GM21360 (cell line): ENCODE measurements at regions not wholly inside any gene's neighbourhood (a gene's known extent, or its start where the extent isn't known, plus 50 kb on each side); places are given as distances from the start of the nearest gene placed in this dataset.

Source experiments
- ATAC-seq: cut with Tn5 transposase; IDR thresholded peaks from one replicate; pipeline ENCODE4 v1.9.1; 2021; ENCODE audit warnings: mild to moderate bottlenecking, moderate library complexity; ENCODE audit not compliant: unreplicated experiment

- no peak for ATAC-seq
These were observed 637.5 kb downstream of the NPHP4 start for GRCh38 chr1:5354681-5355080.

GRCh38 chr1:5351366-5351765 is 640.9 kb downstream of the NPHP4 start:
- ATAC-seq: no peak

GRCh38 chr1:5349526-5349925 is 642.7 kb downstream of the NPHP4 start:
- ATAC-seq: no peak

- no peak for ATAC-seq
These were observed 643.3 kb downstream of the NPHP4 start for GRCh38 chr1:5348732-5349465.

- no peak for ATAC-seq
These were observed 644.5 kb downstream of the NPHP4 start for GRCh38 chr1:5347726-5348125.

GRCh38 chr1:5345556-5345955 is 646.7 kb downstream of the NPHP4 start:
- ATAC-seq: no peak

GRCh38 chr1:5343256-5344020 is 648.8 kb downstream of the NPHP4 start:
- ATAC-seq: no peak

GRCh38 chr1:5342830-5343229 is 649.4 kb downstream of the NPHP4 start:
- no peak for ATAC-seq

- ATAC-seq: no peak
These were observed 650.1 kb downstream of the NPHP4 start for GRCh38 chr1:5342172-5342571.

- no peak for ATAC-seq
These were observed 650.8 kb downstream of the NPHP4 start for GRCh38 chr1:5341471-5341870.

GRCh38 chr1:5340560-5341130 is 651.6 kb downstream of the NPHP4 start:
- ATAC-seq: no peak

GRCh38 chr1:5338466-5338865 is 653.8 kb downstream of the NPHP4 start:
- ATAC-seq: no peak

GRCh38 chr1:5333291-5333690 is 658.9 kb downstream of the NPHP4 start:
- no peak for ATAC-seq

- ATAC-seq: no peak
These were observed 661.1 kb downstream of the NPHP4 start for GRCh38 chr1:5331101-5331500.

- ATAC-seq: no peak
These were observed 663.0 kb downstream of the NPHP4 start for GRCh38 chr1:5329068-5329739.

- no peak for ATAC-seq
These were observed 667.3 kb downstream of the NPHP4 start for GRCh38 chr1:5324883-5325282.

- ATAC-seq: no peak
These were observed 663.9 kb downstream of the AJAP1 start for GRCh38 chr1:5318143-5318816.

- no peak for ATAC-seq
These were observed 663.0 kb downstream of the AJAP1 start for GRCh38 chr1:5317391-5317790.

GRCh38 chr1:5312862-5313261 is 658.5 kb downstream of the AJAP1 start:
- ATAC-seq: no peak

GRCh38 chr1:5312293-5312674 is 657.9 kb downstream of the AJAP1 start:
- no peak for ATAC-seq
